Psoas muscle (tissue), 7 donors: ENCODE measurements at regions not wholly inside any gene's neighbourhood (a gene's known extent, or its start where the extent isn't known, plus 50 kb on each side); places are given as distances from the start of the nearest gene placed in this dataset.

Experiments used
- ATAC-seq, 4 donors: fragments of 200-7000 bp; cut with Tn5 transposase; one replicate each; pipeline ENCODE4 v1.9.1; 2020; ENCODE audit warnings: moderate library complexity in 3 of 4, mild to moderate bottlenecking in 2 of 4
- DNase-seq, 2 donors: peaks; one replicate each; pipeline ENCODE4 v3.0.0-alpha.2; 2020
- H3K27ac ChIP-seq: fragments of 200-600 bp; one replicate; pipeline ENCODE4 v1.8.0; 2022
- H3K27me3 ChIP-seq, 3 donors: fragments of 200-600 bp in 1 of 3; one replicate each; pipeline versions ENCODE4 v1.6.1 to v1.8.0; 2013 to 2022; ENCODE audit warnings: low read length in 2 of 3, mild to moderate bottlenecking in 2 of 3, moderate library complexity in 1 of 3; ENCODE audit not compliant: insufficient read depth in 3 of 3
- H3K36me3 ChIP-seq, 2 donors: fragments of 200-600 bp in 1 of 2; one replicate each; pipeline versions ENCODE4 v1.6.1 to v1.8.0; 2013 to 2022; ENCODE audit warnings: low read depth in 1 of 2, mild to moderate bottlenecking in 1 of 2, moderate library complexity in 1 of 2; ENCODE audit not compliant: insufficient read depth in 1 of 2
- H3K4me1 ChIP-seq: fragments of 200-600 bp; one replicate; pipeline ENCODE4 v1.8.0; 2022
- H3K4me3 ChIP-seq: fragments of 200-600 bp; one replicate; pipeline ENCODE4 v1.8.0; 2022; ENCODE audit warnings: mild to moderate bottlenecking
- H3K9me3 ChIP-seq: fragments of 200-600 bp; one replicate; pipeline ENCODE4 v1.8.0; 2022
- WGBS, 3 donors: extraction: QIAGEN DNeasy Blood & Tissue Kit; methylation state at CpG; one replicate each; pipeline versions ENCODE4 v1.1.6 to v1.1.7; 2013; 5-methylcytosine and 5-hydroxymethylcytosine counted together
- intact Hi-C, 2 donors: fragments of 100-400 bp; cut with DNase I; formaldehyde crosslinking; loops; one replicate each; pipeline versions ENCODE4 v1.11.0 to v1.14.2; 2022
- TF ChIP-seq, protein P1 (sequence below): fragments of 200-600 bp; IDR thresholded peaks from one replicate; pipeline ENCODE4 v1.8.0; 2022; ENCODE audit warnings: antibody characterized with exemption
- donor health status: healthy with polysubstance abuse.
- donor health status: DM: no; HTN: no; CAD: no; lungs with moderate emphysema.
- donor health status: Bipolar disorder and iron deficiency.
- donor health status: healthy.
- donor health status: DM: yes; HTN: yes; CAD: no.
- donor health status: DM: no; HTN: no; CAD: no.
- donor health status: DM: yes; HTN: yes; CAD: no.

DNA sequence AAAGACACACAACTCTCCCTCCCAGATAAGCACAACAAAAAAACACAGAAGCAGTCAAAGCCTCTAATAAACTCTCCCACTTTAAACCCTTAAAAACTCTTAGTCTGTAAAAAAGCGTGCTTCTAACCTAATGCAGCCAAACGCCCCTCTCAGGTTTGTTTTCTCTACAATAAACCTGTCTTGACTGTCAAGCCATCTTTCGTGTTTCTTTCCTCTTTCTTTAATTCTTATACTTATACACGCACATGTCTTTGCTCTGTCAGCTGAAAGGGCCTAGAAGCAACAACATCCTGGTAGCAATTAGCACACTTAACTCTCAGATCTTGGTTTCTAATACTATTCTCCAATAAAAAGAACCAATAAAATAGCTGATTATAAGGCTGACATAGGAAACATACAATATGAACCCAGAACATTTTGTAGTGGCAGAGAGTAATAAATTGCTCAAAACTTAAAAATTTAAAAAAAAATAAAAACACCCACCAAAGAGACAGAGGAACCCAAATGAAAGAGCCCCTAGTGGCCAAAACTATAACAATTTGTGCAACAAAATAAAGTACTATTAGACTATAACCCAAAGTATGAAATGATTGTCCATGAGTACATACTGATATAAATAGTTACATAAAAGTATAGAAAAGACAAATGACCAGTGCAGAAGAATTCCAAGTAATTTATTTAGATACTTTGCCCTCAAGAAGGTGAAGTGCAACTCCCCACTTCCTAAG is 440.4 kb upstream of the ADGRL3 start:
- Histone ChIP-seq H3K27ac (no peak overlapping the region), H3K4me1 (no peaks in the 10 kb centered on the region), H3K4me3 (no peak overlapping the region), H3K27me3 (no peaks in the 10 kb centered on the region), H3K9me3 (peaks cover 6% of the 10 kb centered on the region), H3K36me3 (no peaks in the 10 kb centered on the region)
- intact Hi-C loops = no loop called here
- no peak for ATAC-seq
- 81 to 90% (median 83%) methylated on average over 4 of the region's 4 CpGs for WGBS, 3 donors
- no peak for DNase-seq
- TF ChIP-seq, protein P1, sequence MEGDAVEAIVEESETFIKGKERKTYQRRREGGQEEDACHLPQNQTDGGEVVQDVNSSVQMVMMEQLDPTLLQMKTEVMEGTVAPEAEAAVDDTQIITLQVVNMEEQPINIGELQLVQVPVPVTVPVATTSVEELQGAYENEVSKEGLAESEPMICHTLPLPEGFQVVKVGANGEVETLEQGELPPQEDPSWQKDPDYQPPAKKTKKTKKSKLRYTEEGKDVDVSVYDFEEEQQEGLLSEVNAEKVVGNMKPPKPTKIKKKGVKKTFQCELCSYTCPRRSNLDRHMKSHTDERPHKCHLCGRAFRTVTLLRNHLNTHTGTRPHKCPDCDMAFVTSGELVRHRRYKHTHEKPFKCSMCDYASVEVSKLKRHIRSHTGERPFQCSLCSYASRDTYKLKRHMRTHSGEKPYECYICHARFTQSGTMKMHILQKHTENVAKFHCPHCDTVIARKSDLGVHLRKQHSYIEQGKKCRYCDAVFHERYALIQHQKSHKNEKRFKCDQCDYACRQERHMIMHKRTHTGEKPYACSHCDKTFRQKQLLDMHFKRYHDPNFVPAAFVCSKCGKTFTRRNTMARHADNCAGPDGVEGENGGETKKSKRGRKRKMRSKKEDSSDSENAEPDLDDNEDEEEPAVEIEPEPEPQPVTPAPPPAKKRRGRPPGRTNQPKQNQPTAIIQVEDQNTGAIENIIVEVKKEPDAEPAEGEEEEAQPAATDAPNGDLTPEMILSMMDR = no peak

DNA sequence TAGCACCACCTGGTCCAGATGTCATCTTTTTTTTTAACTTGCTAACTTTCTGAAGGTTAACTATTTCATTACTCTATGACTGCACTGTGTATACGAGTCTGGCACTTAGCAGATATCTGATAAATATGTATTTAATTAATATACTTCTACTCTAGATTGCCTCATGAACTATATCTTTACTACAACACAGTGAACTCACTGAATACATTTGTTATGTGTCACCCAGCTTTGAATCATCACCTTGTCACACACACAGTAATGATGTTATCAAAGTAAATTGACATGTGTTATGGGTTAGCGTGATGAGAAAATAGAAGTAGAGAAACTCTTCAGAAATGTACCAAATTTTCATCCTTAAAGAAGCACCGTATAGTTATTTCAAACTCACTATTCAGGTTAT is 419.3 kb upstream of the ADGRL3 start:
- Histone ChIP-seq H3K4me3 (no peak overlapping the region), H3K36me3 (no peaks in the 10 kb centered on the region), H3K27me3 (no peaks in the 10 kb centered on the region), H3K4me1 (no peaks in the 10 kb centered on the region), H3K9me3 (no peaks in the 10 kb centered on the region), H3K27ac (no peak overlapping the region)
- DNase-seq (no peak), ATAC-seq (no peak)
- intact Hi-C loops = no loop called here
- 78 to 85% (median 80%) methylated on average over 3 of the region's 3 CpGs for WGBS, 3 donors
- TF ChIP-seq, protein P1 = no peak

DNA sequence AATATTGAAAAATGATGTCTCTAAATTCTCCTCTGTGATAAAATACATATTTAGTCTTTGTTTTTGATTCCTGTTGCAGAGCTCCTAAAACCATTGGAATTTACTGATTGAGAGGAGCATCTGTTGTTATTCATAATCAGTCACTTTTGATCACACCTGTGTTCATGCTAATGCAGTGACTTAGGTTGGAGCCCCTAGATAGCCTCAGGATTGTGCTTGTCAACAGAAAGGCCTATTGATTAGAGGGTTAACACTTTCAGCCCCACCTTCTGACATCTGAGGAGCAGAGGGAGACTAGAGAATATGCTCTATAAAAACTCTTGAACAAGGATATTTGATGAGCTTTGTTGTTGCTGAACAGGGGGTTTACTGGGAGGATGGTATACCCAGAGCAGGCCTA is 409.5 kb upstream of the ADGRL3 start:
- no peaks in the 10 kb centered on the region for H3K27me3 ChIP-seq
- H3K4me3 ChIP-seq = no peak overlapping the region
- no peaks in the 10 kb centered on the region for H3K36me3 ChIP-seq
- TF ChIP-seq, protein P1 = no peak
- no peak for ATAC-seq
- no peak for DNase-seq
- intact Hi-C loops = no loop called here
- no peaks in the 10 kb centered on the region for H3K4me1 ChIP-seq
- no peak overlapping the region for H3K27ac ChIP-seq
- no peaks in the 10 kb centered on the region for H3K9me3 ChIP-seq

DNA sequence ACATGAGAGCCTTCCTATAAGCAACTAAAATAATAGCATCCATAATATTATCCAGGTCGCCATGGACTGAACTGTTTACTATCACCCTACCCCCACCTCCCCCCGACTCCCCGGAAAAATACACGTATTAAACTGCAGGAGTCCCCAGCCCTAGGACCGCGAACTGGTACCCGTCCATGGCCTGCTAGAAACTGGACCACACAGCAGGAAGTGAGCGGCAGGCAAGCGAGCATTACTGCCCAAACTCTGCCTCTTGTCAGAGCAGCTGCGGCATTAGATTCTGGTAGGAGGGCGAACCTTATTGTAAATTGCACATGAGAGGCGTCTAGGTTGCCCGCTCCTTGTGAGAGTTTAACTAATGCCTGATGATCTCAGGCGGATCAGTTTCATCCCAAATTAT is 405.8 kb upstream of the ADGRL3 start:
- no peaks in the 10 kb centered on the region for H3K27me3 ChIP-seq
- WGBS, 3 donors = 89 to 94% (median 93%) methylated on average over 14 of the region's 14 CpGs
- H3K27ac ChIP-seq = no peak overlapping the region
- no peaks in the 10 kb centered on the region for H3K36me3 ChIP-seq
- no peak for ATAC-seq
- intact Hi-C loops = no loop called here
- H3K9me3 ChIP-seq = no peaks in the 10 kb centered on the region
- no peak for DNase-seq
- H3K4me3 ChIP-seq = no peak overlapping the region
- TF ChIP-seq, protein P1 = no peak
- no peaks in the 10 kb centered on the region for H3K4me1 ChIP-seq

DNA sequence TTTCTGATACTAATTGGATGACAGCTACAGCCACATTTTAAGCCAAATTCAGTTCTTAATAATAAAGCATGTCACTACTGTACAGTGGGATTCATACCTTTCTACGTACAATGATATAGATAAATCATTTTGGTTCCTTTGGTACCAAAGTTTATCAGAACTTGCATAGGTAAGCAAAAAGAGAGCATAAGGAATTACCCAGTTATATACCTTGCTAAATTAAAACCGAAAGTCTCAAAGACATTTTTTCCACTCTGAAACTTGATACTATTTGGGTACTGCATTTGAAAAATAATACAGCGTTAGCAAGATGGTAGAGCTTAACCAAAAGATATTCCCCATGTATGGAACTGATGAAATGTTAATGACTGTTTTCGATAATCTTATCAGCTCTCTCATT is 400.9 kb upstream of the ADGRL3 start:
- intact Hi-C loops = no loop called here
- no peak overlapping the region for H3K27ac ChIP-seq
- WGBS, 3 donors = 66 to 75% (median 73%) methylated on average over 4 of the region's 4 CpGs
- no peak for ATAC-seq
- no peaks in the 10 kb centered on the region for H3K27me3 ChIP-seq
- TF ChIP-seq, protein P1 = no peak
- H3K4me3 ChIP-seq = no peak overlapping the region
- no peak for DNase-seq
- H3K4me1 ChIP-seq = no peaks in the 10 kb centered on the region
- no peaks in the 10 kb centered on the region for H3K9me3 ChIP-seq
- no peaks in the 10 kb centered on the region for H3K36me3 ChIP-seq
